ENCODE measurements at regions not wholly inside any gene's neighbourhood (a gene's known extent, or its start where the extent isn't known, plus 50 kb on each side); places are given as distances from the start of the nearest gene placed in this dataset.

- Histone ChIP-seq H3K4me3 (replicated peaks in 1 of 3; ENCODE audit: insufficient read depth in 1 of 3, low read depth in 2 of 3, low read length in 3 of 3) (no peak overlapping the region), H3K27me3 (ENCODE audit: control insufficient read depth in 1 of 2, insufficient read depth in 2 of 2, low read length in 2 of 2) (peaks cover 0 to 56% of the 10 kb centered on the region in 2 experiments; a peak in 4 of 5 replicates), H3K4me2 (ENCODE audit: low read depth, low read length) (no peak overlapping the region), H4K20me1 (ENCODE audit: insufficient read depth, low read length) (no peaks in the 10 kb centered on the region), H3K9me3 (ENCODE audit: low read length) (no peaks in the 10 kb centered on the region), H3K27ac (ENCODE audit: extremely low read length, insufficient read depth, low read length) (no peak overlapping the region), H2AFZ (ENCODE audit: low read length) (no peak overlapping the region), H3K79me2 (ENCODE audit: insufficient read depth, low read length) (no peaks in the 10 kb centered on the region), H3K9ac (ENCODE audit: insufficient read depth, low read depth, low read length) (no peak overlapping the region), H3K4me1 (ENCODE audit: insufficient read depth, low read length) (no peaks in the 10 kb centered on the region), H3K36me3 (replicated peaks in 1 of 2; ENCODE audit: control insufficient read depth in 1 of 2, insufficient read depth in 2 of 2, low read length in 2 of 2) (no peaks in the 10 kb centered on the region)
- DNase-seq (ENCODE audit: low spot score) (no peak), ATAC-seq (peak; percentile 17; the same call in 1 of the 3 replicates), FAIRE-seq (no peak)
- in situ Hi-C loops (cut with HindIII; ENCODE audit: extremely low pct_ligation_motif_present, low pct_unique_long_range_greater_than_20kb) (no loop called here), intact Hi-C loops (cut with micrococcal nuclease; ENCODE audit: unreplicated experiment) (no loop called here)
- BruUV-seq (replicated peaks): no TSS peak
- 24% methylated on average over 9 of the region's 13 CpGs for WGBS (ENCODE audit: low lambda C conversion rate)
- TF ChIP-seq CTCF (CRISPR knock-in tag; IDR thresholded peaks at IDR 0.05) (peak; percentile 18; the same call in 1 of the 2 replicates), ETS1 (CRISPR knock-in tag; IDR thresholded peaks at IDR 0.05) (no peak), DZIP1 (CRISPR knock-in tag; IDR thresholded peaks at IDR 0.05) (no peak), ZBTB8A (CRISPR knock-in tag; IDR thresholded peaks at IDR 0.05; ENCODE audit: borderline replicate concordance, low read depth) (no peak), ZKSCAN8 (CRISPR knock-in tag; IDR thresholded peaks at IDR 0.05; ENCODE audit: borderline replicate concordance) (no peak)
- ChIA-PET POLR2A (no interaction called here), CTCF (ENCODE audit: low intra/inter-chr PET ratio, low total read pairs) (no interaction called here)
Observed at GRCh38 chr2:72027426-72028161, 120.1 kb downstream of the CYP26B1 start.

All from HepG2 (cell line).